GM23248 (cell line): ENCODE measurements at regions not wholly inside any gene's neighbourhood (a gene's known extent, or its start where the extent isn't known, plus 50 kb on each side); places are given as distances from the start of the nearest gene placed in this dataset.

Source experiments
- DNase-seq: peaks from one replicate; pipeline ENCODE4 v3.0.0-alpha.2; 2015
- H2AFZ ChIP-seq: fragments of 200-600 bp; sonication (generic); 2 replicates; pipeline ENCODE4 v1.6.1; 2016; ENCODE audit warnings: antibody characterized with exemption
- H3F3A ChIP-seq: fragments of 200-600 bp; sonication (generic); 2 replicates; pipeline ENCODE4 v1.6.1; 2016; ENCODE audit warnings: mild to moderate bottlenecking, antibody characterized with exemption, mixed run types; ENCODE audit not compliant: insufficient read depth
- H3K27ac ChIP-seq: fragments of 200-600 bp; sonication (generic); 2 replicates; pipeline ENCODE4 v1.5.1; 2016; ENCODE audit warnings: mild to moderate bottlenecking
- H3K27me3 ChIP-seq: fragments of 200-600 bp; sonication (generic); replicated peaks from 2 replicates; pipeline ENCODE4 v1.6.1; 2016; ENCODE audit warnings: mild to moderate bottlenecking; ENCODE audit not compliant: insufficient read depth
- H3K36me3 ChIP-seq: fragments of 200-600 bp; sonication (generic); 2 replicates; pipeline ENCODE4 v1.6.1; 2016; ENCODE audit warnings: low read depth, mild to moderate bottlenecking
- H3K4me1 ChIP-seq: fragments of 200-600 bp; sonication (generic); 2 replicates; pipeline ENCODE4 v1.6.1; 2016; ENCODE audit warnings: mild to moderate bottlenecking; ENCODE audit not compliant: insufficient read depth
- H3K4me2 ChIP-seq: fragments of 200-600 bp; sonication (generic); one replicate; pipeline ENCODE4 v1.6.1; 2016; ENCODE audit warnings: mild to moderate bottlenecking; ENCODE audit not compliant: unreplicated experiment
- H3K4me3 ChIP-seq: fragments of 200-600 bp; sonication (generic); 2 replicates; pipeline ENCODE4 v1.5.1; 2016; ENCODE audit warnings: mild to moderate bottlenecking
- H3K79me2 ChIP-seq: fragments of 200-600 bp; sonication (generic); 2 replicates; pipeline ENCODE4 v1.6.1; 2016; ENCODE audit warnings: mild to moderate bottlenecking; ENCODE audit not compliant: insufficient read depth
- H3K9ac ChIP-seq: fragments of 200-600 bp; sonication (generic); 2 replicates; pipeline ENCODE4 v1.6.1; 2016; ENCODE audit warnings: mild to moderate bottlenecking
- H3K9me2 ChIP-seq: fragments of 200-600 bp; sonication (generic); 2 replicates; pipeline ENCODE4 v1.6.1; 2016; ENCODE audit warnings: mixed run types, mild to moderate bottlenecking, moderate library complexity; ENCODE audit not compliant: insufficient read depth
- H3K9me3 ChIP-seq: fragments of 200-600 bp; sonication (generic); one replicate; pipeline ENCODE4 v1.6.1; 2017; ENCODE audit warnings: low read depth
- H4K20me1 ChIP-seq: fragments of 200-600 bp; sonication (generic); 2 replicates; pipeline ENCODE4 v1.6.0; 2016; ENCODE audit not compliant: insufficient read depth
- EZH2 ChIP-seq: fragments of 200-600 bp; sonication (generic); IDR thresholded peaks from 2 replicates; pipeline ENCODE4 v1.6.1; 2018; ENCODE audit warnings: antibody characterized with exemption, mild to moderate bottlenecking; ENCODE audit not compliant: insufficient read depth, poor library complexity, severe bottlenecking
- EZH2phosphoT487 ChIP-seq: fragments of 200-600 bp; sonication (generic); IDR thresholded peaks from 2 replicates; pipeline ENCODE4 v1.6.1; 2018; ENCODE audit warnings: antibody characterized with exemption, moderate library complexity, mild to moderate bottlenecking, low read depth; ENCODE audit not compliant: insufficient read depth
- WGBS, 2 experiments: methylation state at CpG; one replicate each; pipeline ENCODE4 v1.1.6; 2015 to 2017; ENCODE audit warnings: low lambda C conversion rate in 2 of 2, low coverage in 1 of 2; ENCODE audit errors: missing lambda C conversion rate in 2 of 2; 5-methylcytosine and 5-hydroxymethylcytosine counted together
- in situ Hi-C: fragments of 300-500 bp; cut with MboI; formaldehyde crosslinking; loops from 2 replicates; pipeline ENCODE4 v1.15.0; 2020

DNA sequence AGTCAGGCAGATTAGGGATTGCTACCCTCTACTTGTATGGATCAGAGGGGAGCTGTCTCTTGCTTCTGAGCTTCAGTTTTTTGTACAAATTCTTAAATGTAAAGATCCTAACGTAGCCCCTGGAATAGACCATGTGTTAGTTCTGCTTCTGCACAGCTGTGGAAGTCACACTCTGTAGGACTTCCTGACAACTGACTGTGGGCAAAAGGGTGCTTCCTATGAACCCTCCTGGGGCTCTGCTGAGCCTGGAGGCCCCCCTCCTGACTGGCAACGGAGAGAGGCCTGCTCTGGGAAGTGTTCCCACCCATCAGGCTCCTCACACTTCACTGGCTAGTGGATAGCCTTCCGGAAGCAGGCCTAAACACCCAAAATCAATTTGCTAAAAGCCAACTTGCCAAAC is 131.0 kb downstream of the RPLP1 start:
- Histone ChIP-seq H3K4me3 (no peak overlapping the region), H3K36me3 (no peaks in the 10 kb centered on the region), H3K9ac (no peak overlapping the region), H3K4me2 (no peak overlapping the region), H3K9me2 (no peaks in the 10 kb centered on the region), H4K20me1 (no peaks in the 10 kb centered on the region), H3K9me3 (no peaks in the 10 kb centered on the region), H3K79me2 (no peaks in the 10 kb centered on the region), H3K27me3 (peaks cover 34% of the 10 kb centered on the region), H3F3A (no peaks in the 10 kb centered on the region), H2AFZ (no peak overlapping the region), H3K4me1 (no peaks in the 10 kb centered on the region), H3K27ac (no peak overlapping the region)
- no peak for TF ChIP-seq EZH2phosphoT487
- no peak for TF ChIP-seq EZH2
- in situ Hi-C loops, result no loop called here
- DNase-seq, result no peak
- 52 to 60% methylated on average over 3 of the region's 3 CpGs for WGBS, 2 experiments

DNA sequence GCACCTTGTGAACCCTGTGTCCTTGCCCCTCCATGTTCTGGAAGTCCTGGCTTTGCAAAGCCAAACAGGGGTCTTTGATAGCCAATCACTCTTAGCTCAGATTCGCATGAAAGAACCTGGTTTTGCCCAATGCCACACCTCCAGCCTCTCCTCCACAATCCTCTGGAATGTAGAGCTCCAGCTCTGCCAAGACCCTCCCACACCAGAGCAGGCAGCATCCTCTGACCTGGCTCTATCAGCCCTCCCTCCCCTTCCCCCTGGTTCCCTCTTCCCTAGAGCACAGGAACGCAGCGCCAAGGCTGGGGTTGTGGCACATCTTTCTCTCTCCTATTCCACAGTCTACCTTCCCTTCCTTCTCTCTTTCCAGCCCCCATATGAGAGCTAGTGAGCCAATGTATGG is 133.3 kb downstream of the RPLP1 start:
- TF ChIP-seq EZH2 (no peak), EZH2phosphoT487 (no peak)
- H3K27me3 ChIP-seq, result peaks cover 14% of the 10 kb centered on the region; the same call in 1 of the 2 replicates

DNA sequence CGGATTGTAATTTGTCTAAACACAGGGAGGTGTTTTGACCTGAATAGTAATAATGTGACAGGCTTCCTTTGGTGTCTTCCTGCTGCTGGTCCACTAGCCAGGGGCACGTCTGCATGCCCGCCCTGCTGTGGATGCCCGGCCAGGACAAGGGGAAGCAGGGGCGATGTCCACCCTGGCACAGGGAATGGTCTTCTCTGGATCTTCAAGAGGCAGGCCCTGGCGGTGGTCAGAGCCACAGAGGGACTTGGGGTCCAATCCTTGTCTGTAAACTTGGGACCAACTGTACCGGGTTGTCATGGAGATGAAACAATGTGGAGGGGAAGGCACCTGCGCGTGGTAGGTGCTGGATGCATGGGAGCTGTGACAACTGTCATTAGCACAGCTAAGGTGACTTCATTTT is 134.1 kb downstream of the RPLP1 start:
- Histone ChIP-seq H3K9me2 (no peaks in the 10 kb centered on the region), H3K27me3 (peaks cover 15% of the 10 kb centered on the region), H3K4me3 (no peak overlapping the region), H3K36me3 (no peaks in the 10 kb centered on the region), H2AFZ (no peak overlapping the region), H3K9ac (no peak overlapping the region), H4K20me1 (no peaks in the 10 kb centered on the region), H3K27ac (no peak overlapping the region), H3K79me2 (no peaks in the 10 kb centered on the region), H3F3A (no peaks in the 10 kb centered on the region), H3K4me1 (no peaks in the 10 kb centered on the region), H3K4me2 (no peak overlapping the region), H3K9me3 (no peaks in the 10 kb centered on the region)
- WGBS, 2 experiments, result 76 to 77% methylated on average over 9 of the region's 9 CpGs
- TF ChIP-seq EZH2 (no peak), EZH2phosphoT487 (no peak)
- in situ Hi-C loops, result no loop called here
- DNase-seq, result no peak

More for the DNA sequence above, 133.3 kb downstream of the RPLP1 start:
- Histone ChIP-seq H4K20me1 (no peaks in the 10 kb centered on the region), H3K4me3 (no peak overlapping the region), H3K27ac (no peak overlapping the region), H3F3A (no peaks in the 10 kb centered on the region), H3K9me2 (no peaks in the 10 kb centered on the region), H3K36me3 (no peaks in the 10 kb centered on the region), H3K4me1 (no peaks in the 10 kb centered on the region), H3K9ac (no peak overlapping the region), H3K9me3 (no peaks in the 10 kb centered on the region), H2AFZ (no peak overlapping the region), H3K79me2 (no peaks in the 10 kb centered on the region), H3K4me2 (no peak overlapping the region)
- in situ Hi-C loops, result no loop called here
- WGBS, 2 experiments, result 76 to 77% methylated on average over 3 of the region's 3 CpGs
- DNase-seq, result no peak

DNA sequence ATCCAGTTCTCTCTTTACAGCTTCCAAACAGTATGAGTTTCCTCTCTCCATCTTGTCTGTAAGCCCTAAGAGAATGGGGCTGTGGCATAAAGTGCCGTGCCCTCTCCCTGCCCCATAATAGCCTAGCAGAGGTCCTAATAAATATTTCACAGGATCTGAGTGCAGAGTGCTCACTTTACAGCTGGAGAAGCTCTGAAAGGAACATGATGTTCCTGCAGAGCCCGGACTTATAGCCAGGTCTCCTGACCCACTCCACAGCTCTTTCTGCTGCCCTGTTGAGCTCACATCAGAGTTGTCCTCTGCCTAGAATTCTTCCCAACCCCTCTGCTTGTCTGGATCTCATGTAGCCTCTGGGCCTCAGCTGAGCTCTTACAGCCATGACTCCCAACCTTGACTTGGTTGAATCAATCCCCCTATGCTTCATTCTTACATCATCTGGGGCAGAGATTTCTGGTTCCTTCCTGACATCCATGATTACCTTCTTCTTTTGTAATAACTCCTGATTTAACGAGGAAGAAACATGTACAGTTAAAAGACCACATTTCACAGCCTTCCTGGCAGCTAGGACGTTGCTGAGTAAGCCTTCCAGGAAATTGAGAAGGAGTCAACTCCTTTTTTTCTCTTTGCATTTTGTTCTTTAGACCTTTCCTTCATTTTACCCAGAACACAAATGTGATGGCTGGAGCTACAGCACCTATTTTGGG is 135.3 kb downstream of the RPLP1 start:
- Histone ChIP-seq H3K9ac (no peak overlapping the region), H4K20me1 (no peaks in the 10 kb centered on the region), H3K9me2 (no peaks in the 10 kb centered on the region), H3F3A (no peaks in the 10 kb centered on the region), H3K4me2 (no peak overlapping the region), H3K4me1 (no peaks in the 10 kb centered on the region), H3K79me2 (no peaks in the 10 kb centered on the region), H3K9me3 (no peaks in the 10 kb centered on the region), H2AFZ (no peak overlapping the region), H3K27ac (no peak overlapping the region), H3K27me3 (peaks cover 20% of the 10 kb centered on the region), H3K4me3 (no peak overlapping the region), H3K36me3 (no peaks in the 10 kb centered on the region)
- 36% methylated on average over 4 of the region's 4 CpGs for WGBS, 2 experiments
- TF ChIP-seq EZH2 (no peak), EZH2phosphoT487 (no peak)
- DNase-seq, result peak; percentile 25
- in situ Hi-C loops, result no loop called here

DNA sequence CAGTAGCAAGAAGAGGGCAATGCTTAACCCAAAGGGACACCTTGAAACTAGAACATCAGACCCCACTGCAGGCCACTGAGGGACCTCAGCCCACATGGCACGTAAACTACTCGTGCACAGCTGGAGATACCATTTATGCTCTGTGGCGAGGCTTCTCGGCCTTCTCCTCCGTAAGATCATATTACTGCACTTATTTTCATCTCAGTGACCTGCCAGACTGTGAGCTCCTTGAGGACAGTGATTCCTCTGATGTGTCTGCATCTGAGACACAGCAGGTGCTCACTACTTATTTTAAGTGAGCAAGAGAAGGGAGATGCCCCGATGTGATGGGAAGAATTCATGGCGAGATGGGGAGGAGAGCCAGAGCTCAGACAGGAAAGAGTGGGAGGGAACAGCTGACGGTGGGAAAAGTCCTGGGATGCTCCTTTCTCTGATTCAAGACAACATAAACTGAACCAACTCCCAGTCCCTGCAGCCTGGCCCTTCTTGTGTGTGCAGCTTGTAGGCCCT is 137.6 kb downstream of the RPLP1 start:
- Histone ChIP-seq H3K27me3 (peaks cover 24% of the 10 kb centered on the region), H3K4me1 (no peaks in the 10 kb centered on the region), H3K4me2 (no peak overlapping the region), H3K27ac (no peak overlapping the region), H3F3A (no peaks in the 10 kb centered on the region), H2AFZ (no peak overlapping the region), H3K36me3 (no peaks in the 10 kb centered on the region), H3K9me2 (no peaks in the 10 kb centered on the region), H3K9ac (no peak overlapping the region), H4K20me1 (no peaks in the 10 kb centered on the region), H3K9me3 (no peaks in the 10 kb centered on the region), H3K4me3 (no peak overlapping the region), H3K79me2 (no peaks in the 10 kb centered on the region)
- in situ Hi-C loops, result no loop called here
- 68 to 75% methylated on average over 8 of the region's 8 CpGs for WGBS, 2 experiments
- no peak for DNase-seq
- no peak for TF ChIP-seq EZH2phosphoT487
- no peak for TF ChIP-seq EZH2
